ENCODE measurements at regions not wholly inside any gene's neighbourhood (a gene's known extent, or its start where the extent isn't known, plus 50 kb on each side); places are given as distances from the start of the nearest gene placed in this dataset.

DNA sequence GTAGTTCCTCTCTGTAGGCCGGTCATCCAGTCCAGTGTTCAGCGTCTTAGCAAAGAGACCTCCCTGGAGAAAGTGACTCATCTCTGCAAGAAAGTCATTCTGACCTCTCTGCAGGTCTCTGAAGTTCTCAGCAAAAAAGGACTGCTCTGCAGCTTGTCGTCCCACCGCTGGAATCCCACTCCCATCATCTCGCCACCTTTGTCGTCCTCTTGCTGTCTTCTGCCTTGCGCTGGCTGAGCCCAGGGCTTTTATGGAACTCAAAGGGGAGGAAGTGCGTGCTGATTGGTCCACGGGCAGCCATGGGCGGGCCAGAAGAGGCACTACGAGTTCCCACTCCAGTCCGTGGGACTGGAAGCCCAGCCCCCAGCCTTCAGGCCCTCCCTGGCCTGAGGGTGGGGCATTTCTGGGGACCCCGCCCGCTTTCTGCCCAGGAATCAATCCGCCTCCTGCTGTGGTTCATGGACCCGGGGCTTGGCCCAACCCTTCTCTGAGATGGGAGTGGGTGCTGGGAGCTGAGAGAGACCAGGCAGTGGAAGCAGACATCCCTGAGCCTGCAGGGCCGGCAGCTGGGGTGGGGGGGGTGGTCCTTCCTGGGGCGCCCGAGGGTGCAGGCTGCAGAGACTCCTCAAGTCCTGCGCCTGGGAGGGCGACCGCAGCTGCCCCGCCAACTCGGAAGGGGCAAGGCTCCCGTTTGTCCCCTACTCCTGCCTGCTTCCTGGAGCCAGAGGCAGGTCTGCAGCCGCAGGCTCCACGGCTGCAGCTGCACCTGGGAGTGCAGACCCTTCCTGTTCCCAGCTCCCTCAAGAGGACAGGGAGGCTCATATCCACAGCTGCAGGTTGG, 660.7 kb upstream of the RAB6C start:
- H3K4me3 ChIP-seq (replicated peaks in 1 of 2; ENCODE audit: low read depth in 2 of 2, low read length in 2 of 2): no peak overlapping the region
- no peak for TF ChIP-seq CTCF (IDR thresholded peaks at IDR 0.05; ENCODE audit: low read depth, low read length)
- peak in 1 of 2 donors; percentile 0 for DNase-seq (ENCODE audit: low read depth in 2 of 2)

- no peak for DNase-seq (ENCODE audit: low read depth in 2 of 2)
- no peak overlapping the region for H3K4me3 ChIP-seq (replicated peaks in 1 of 2; ENCODE audit: low read depth in 2 of 2, low read length in 2 of 2)
- TF ChIP-seq CTCF (IDR thresholded peaks at IDR 0.05; ENCODE audit: low read depth, low read length): no peak
Observed at GRCh38 chr2:129319422-129319717, 660.1 kb upstream of the RAB6C start.

DNA sequence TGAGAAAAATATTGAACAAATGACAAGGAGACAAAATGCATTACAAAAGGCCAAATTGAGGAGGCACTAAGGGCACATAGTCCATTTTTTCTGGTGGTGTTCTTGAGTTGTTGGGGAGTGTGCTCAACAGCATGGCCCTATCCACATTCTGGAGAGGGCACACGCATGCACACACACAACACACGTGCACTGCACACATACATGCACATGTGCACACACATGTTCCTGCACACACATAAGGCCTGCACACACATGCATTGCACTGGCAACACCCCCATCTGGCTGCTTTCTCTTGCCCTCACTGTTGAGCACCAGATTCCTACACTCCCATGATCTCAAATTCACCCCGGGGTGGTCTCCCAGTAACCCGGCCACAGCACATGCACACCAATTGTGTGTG, 659.2 kb upstream of the RAB6C start:
- DNase-seq (ENCODE audit: low read depth in 2 of 2): no peak
- no peak overlapping the region for H3K4me3 ChIP-seq (replicated peaks in 1 of 2; ENCODE audit: low read depth in 2 of 2, low read length in 2 of 2)
- no peak for TF ChIP-seq CTCF (IDR thresholded peaks at IDR 0.05; ENCODE audit: low read depth, low read length)

DNA sequence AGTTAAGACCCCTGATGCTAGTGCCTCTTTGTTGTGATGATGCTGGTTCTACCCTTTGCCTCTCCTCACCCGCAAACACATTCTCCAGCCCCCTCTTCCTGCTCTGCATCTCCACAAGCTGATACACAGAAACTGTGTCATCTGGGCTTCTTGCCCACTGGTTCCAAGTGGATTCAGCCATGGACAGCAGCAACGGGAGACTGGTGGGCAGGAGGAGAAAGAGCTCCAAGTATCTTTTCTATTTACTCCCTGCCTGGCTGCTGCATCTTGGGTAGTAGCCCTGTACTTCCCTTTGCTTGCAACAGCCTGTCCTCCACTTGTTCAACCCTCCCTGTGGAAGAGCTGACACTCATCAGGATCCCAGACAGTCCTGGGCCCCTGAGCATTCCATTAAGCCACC, 655.1 kb upstream of the RAB6C start:
- no peak overlapping the region for H3K4me3 ChIP-seq (replicated peaks in 1 of 2; ENCODE audit: low read depth in 2 of 2, low read length in 2 of 2)
- DNase-seq (ENCODE audit: low read depth in 2 of 2): no peak
- no peak for TF ChIP-seq CTCF (IDR thresholded peaks at IDR 0.05; ENCODE audit: low read depth, low read length)

- no peak for TF ChIP-seq CTCF (IDR thresholded peaks at IDR 0.05; ENCODE audit: low read depth, low read length)
- no peak overlapping the region for H3K4me3 ChIP-seq (replicated peaks in 1 of 2; ENCODE audit: low read depth in 2 of 2, low read length in 2 of 2)
- no peak for DNase-seq (ENCODE audit: low read depth in 2 of 2)
Observed at GRCh38 chr2:129325151-129325550, 654.3 kb upstream of the RAB6C start.

GRCh38 chr2:129329574-129329973, 649.9 kb upstream of the RAB6C start:
- H3K4me3 ChIP-seq (replicated peaks in 1 of 2; ENCODE audit: low read depth in 2 of 2, low read length in 2 of 2): no peak overlapping the region
- no peak for TF ChIP-seq CTCF (IDR thresholded peaks at IDR 0.05; ENCODE audit: low read depth, low read length)
- DNase-seq (ENCODE audit: low read depth in 2 of 2): no peak

- DNase-seq (ENCODE audit: low read depth in 2 of 2): no peak
- no peak for TF ChIP-seq CTCF (IDR thresholded peaks at IDR 0.05; ENCODE audit: low read depth, low read length)
- no peak overlapping the region for H3K4me3 ChIP-seq (replicated peaks in 1 of 2; ENCODE audit: low read depth in 2 of 2, low read length in 2 of 2)
Observed at GRCh38 chr2:129330504-129330903, 649.0 kb upstream of the RAB6C start.
